GM19043 (cell line): ENCODE measurements at regions not wholly inside any gene's neighbourhood (a gene's known extent, or its start where the extent isn't known, plus 50 kb on each side); places are given as distances from the start of the nearest gene placed in this dataset.
"Not testable (repeated sequence)": the region's sequence is repeated elsewhere in the genome, so short reads cannot be mapped to it uniquely, and the experiment has no call there.

Source experiments
- ATAC-seq: cut with Tn5 transposase; IDR thresholded peaks from one replicate; pipeline ENCODE4 v1.9.1; 2021; ENCODE audit warnings: low read depth; ENCODE audit not compliant: unreplicated experiment

- ATAC-seq = no peak
These were observed 368.3 kb upstream of the OLFM3 start for GRCh38 chr1:102365071-102365470.

- ATAC-seq = no peak
These were observed 339.9 kb upstream of the OLFM3 start for GRCh38 chr1:102336602-102337001.

DNA sequence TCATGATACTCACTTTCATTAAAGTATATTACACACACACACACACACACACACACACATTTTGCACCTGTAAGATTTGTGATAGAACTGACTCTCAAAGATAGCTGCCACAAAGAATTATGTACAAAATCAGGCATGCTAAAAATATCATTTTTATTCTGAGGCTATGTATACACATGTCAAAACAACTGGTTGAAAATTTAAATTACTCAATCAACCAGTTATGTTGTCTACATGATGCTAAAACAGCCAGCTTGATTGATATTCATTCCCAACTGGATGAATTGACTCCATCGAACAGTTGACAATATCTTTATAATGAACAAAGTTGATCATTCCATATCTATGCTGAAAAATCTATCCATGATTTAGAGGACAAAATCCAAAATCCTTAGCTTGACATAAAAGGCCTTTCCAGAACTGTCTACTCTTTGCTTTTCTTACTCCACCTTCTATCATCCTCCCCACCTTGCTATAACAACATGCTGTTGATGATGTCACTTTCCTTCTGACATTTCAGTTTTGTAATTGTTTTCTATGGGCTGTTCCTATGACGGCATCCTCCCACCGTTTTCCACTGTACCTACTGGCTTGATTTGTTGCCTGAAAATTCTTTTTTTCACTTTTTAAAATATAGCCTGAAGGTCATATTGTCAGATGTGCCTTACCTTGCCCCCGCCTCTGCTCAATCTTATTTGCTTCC, 321.5 kb upstream of the OLFM3 start:
- ATAC-seq = no peak

GRCh38 chr1:102315096-102315495, 318.4 kb upstream of the OLFM3 start:
- ATAC-seq = no peak

DNA sequence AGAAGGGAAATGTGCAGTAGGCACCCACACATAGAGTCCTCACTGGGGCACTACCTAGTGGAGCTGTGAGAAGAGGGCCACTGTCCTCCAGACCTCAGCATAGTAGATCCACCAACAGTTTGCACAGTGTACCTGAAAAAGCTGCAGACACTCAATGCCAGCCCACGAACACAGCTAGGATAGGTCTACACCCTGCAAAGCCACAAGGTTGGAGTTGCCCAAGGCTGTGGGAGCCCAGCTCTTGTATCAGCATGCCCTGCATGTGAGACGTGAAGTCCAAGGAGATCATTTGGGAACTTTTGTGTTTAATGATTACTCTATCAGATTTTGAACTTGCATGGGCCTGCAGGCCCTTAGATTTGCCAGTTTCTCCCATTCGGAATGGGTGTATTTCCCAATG, 299.4 kb upstream of the OLFM3 start:
- no peak for ATAC-seq

DNA sequence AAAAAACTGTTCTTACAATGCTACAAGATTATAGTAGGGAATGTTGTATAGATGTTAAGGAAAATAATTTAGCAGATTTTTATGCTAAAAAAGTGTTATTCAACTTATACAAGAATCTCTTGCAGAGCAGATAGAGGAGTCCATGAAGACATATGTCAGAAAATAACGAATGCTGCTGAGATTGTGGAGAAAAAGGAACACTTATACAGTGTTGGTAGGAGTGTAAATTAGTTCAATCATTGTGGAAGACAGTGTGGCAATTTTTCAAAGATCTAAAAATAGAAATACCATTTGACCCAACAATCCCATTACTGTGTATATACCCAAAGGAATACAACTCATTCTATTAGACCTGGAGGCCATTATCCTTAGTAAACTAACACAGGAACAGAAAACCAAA, 286.2 kb upstream of the OLFM3 start:
- no peak for ATAC-seq

- no peak for ATAC-seq
These were observed 266.3 kb upstream of the OLFM3 start for GRCh38 chr1:102262994-102263393.

DNA sequence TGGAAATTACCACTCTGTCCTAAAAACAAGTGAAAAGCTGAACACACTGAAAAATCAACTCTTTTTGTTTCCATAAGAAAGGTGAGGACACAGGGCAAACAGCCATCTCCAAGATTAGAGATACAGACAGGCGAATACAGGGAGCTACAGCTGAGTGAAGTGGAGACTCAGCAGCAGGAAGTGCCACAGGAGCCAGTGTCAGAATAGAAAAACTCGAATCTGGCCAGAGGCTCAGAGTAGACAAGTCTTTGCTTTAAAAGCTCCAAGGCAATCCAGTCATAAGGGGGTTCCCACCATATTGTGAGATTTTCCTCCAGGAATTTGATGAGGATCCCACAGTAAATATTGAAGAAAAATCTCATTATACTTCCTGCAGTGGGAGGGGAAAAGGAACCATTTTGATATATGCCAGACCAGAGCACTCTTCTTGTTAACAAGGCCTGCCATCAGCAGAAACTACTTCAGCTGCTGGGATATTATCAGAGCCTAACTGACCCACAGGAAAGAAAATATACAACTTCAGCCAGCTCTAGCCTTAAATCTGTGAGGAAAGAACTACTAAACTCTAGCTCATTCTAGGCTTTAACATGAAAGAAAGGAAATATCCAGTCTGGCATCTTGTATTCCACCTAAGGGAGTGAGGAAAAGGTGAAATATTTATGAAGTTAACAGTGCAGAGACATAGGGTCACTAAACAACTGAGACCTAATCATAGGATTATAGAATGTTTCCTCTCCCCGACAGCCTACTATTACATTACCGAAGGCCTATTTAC, 256.2 kb upstream of the OLFM3 start:
- ATAC-seq = no peak

- peak; percentile 74 for ATAC-seq
These were observed 245.0 kb upstream of the OLFM3 start for GRCh38 chr1:102241431-102242338.

- ATAC-seq = no peak
These were observed 242.5 kb upstream of the OLFM3 start for GRCh38 chr1:102239247-102239646.

GRCh38 chr1:102234753-102235359, 238.1 kb upstream of the OLFM3 start:
- ATAC-seq = no peak

- no peak for ATAC-seq
These were observed 222.7 kb upstream of the OLFM3 start for GRCh38 chr1:102219463-102219862.

GRCh38 chr1:102210891-102211290, 214.2 kb upstream of the OLFM3 start:
- not testable (repeated sequence) for ATAC-seq

- ATAC-seq = peak; percentile 55
These were observed 195.0 kb upstream of the OLFM3 start for GRCh38 chr1:102191723-102192122.

- ATAC-seq = no peak
These were observed 193.7 kb upstream of the OLFM3 start for GRCh38 chr1:102190429-102190828.

- ATAC-seq = no peak
These were observed 189.8 kb upstream of the OLFM3 start for GRCh38 chr1:102186536-102186935.

DNA sequence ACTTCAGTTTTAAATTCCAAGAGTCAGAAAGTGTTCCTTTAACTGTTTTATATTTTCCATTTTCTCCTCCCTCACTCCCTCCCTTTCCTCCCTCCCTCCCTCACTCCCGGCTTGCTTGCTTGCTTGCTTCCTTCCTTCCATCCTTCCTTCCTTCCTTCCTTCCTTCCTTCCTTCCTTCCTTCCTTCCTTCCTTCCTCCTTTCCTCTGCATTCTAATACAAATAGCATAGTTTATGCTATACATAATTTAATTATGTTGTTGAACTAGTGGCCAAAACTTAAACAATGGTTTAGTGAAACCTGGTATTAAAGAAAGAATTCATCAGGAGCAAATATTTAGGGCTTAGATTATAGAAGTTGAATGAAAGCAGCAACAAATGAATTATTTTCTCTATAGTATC, 188.5 kb upstream of the OLFM3 start:
- no peak for ATAC-seq

DNA sequence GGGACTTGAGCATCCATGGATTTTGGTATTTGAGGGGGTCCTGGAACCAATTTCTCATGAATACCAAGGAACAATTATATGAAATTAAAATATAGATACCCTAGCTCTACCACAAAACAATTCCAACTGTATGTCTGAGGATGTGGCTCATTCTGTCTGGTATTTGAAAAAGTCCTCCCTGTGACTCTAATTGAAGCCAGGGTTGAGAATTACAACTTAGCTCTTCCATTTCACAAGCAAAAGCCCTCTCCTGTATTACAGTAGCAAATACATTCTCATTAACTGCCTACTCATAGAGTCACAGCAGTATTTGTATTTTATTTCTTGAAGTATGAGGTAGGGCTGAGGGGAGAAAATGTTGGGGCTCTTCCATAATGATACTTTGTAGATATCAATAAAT, 187.8 kb upstream of the OLFM3 start:
- no peak for ATAC-seq

GRCh38 chr1:102183711-102184110, 187.0 kb upstream of the OLFM3 start:
- no peak for ATAC-seq

- no peak for ATAC-seq
These were observed 186.0 kb upstream of the OLFM3 start for GRCh38 chr1:102182603-102183260.
